HG03103 (cell line): ENCODE measurements at regions not wholly inside any gene's neighbourhood (a gene's known extent, or its start where the extent isn't known, plus 50 kb on each side); places are given as distances from the start of the nearest gene placed in this dataset.

Experiments
- ATAC-seq: cut with Tn5 transposase; IDR thresholded peaks from one replicate; pipeline ENCODE4 v1.9.1; 2021; ENCODE audit warnings: low read depth; ENCODE audit not compliant: unreplicated experiment

- ATAC-seq, result no peak
These were observed 62.6 kb downstream of the MIS18A start for GRCh38 chr21:32216293-32216692.

- no peak for ATAC-seq
These were observed 63.6 kb downstream of the MIS18A start for GRCh38 chr21:32215306-32215685.

- no peak for ATAC-seq
These were observed 64.1 kb downstream of the MIS18A start for GRCh38 chr21:32214654-32215305.

- ATAC-seq, result no peak
These were observed 66.7 kb downstream of the MIS18A start for GRCh38 chr21:32212116-32212515.

- ATAC-seq, result no peak
These were observed 67.5 kb downstream of the MIS18A start for GRCh38 chr21:32211306-32211705.

GRCh38 chr21:32209580-32209979 is 69.3 kb downstream of the MIS18A start:
- ATAC-seq, result no peak

- ATAC-seq, result no peak
These were observed 71.5 kb downstream of the MIS18A start for GRCh38 chr21:32207406-32207716.

GRCh38 chr21:32206631-32207405 is 72.0 kb downstream of the MIS18A start:
- ATAC-seq, result no peak

GRCh38 chr21:32203877-32204480 is 74.9 kb downstream of the MIS18A start:
- ATAC-seq, result no peak

GRCh38 chr21:32200029-32200428 is 78.8 kb downstream of the MIS18A start:
- ATAC-seq, result no peak

- no peak for ATAC-seq
These were observed 80.5 kb downstream of the MIS18A start for GRCh38 chr21:32198384-32198783.

GRCh38 chr21:32197896-32198295 is 81.0 kb downstream of the MIS18A start:
- ATAC-seq, result no peak

- ATAC-seq, result no peak
These were observed 82.8 kb downstream of the MIS18A start for GRCh38 chr21:32196001-32196400.

- no peak for ATAC-seq
These were observed 85.8 kb downstream of the MIS18A start for GRCh38 chr21:32193098-32193465.

- ATAC-seq, result no peak
These were observed 86.4 kb downstream of the MIS18A start for GRCh38 chr21:32192291-32193097.

- ATAC-seq, result no peak
These were observed 88.2 kb downstream of the MIS18A start for GRCh38 chr21:32190493-32191144.

- ATAC-seq, result no peak
These were observed 89.0 kb downstream of the MIS18A start for GRCh38 chr21:32189688-32190483.

GRCh38 chr21:32186804-32187203 is 92.0 kb downstream of the MIS18A start:
- no peak for ATAC-seq

- no peak for ATAC-seq
These were observed 93.1 kb downstream of the MIS18A start for GRCh38 chr21:32185726-32186125.

- ATAC-seq, result no peak
These were observed 93.7 kb downstream of the MIS18A start for GRCh38 chr21:32185103-32185502.
